ENCODE measurements at regions not wholly inside any gene's neighbourhood (a gene's known extent, or its start where the extent isn't known, plus 50 kb on each side); places are given as distances from the start of the nearest gene placed in this dataset.

DNA sequence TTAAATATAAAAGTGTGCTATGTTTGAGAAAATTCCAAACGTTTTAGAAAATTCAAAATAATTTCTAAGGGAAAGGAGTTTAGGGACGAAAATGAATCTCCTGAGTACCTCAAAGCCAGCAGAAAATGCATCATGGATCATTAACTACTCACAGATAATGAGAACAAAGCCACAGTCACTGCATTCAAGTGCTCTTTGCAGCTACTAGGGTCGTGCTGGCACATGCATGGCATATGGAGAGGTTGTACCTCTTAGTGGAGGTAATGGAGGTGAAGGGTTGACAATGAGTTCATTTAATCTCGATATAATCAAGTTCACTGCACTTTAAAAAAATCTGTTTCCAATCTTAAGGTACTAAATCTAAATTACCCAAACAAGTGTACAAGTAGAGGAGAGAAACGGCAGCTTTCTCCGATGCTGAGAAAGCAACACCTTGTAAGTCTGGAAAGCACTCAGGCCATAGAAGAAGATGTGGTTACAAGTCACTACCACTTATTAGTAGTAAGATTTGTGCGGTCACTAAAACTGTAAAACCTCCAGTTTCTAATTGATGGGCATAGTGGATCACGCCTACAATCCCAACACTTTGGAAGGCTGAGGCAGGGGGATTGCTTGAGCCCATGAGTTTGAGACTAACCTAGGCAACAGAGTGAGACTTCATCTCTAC is 261.1 kb upstream of the ANO3 start:
- DNase-seq (ENCODE audit: low read depth): no peak
- no peak overlapping the region for H3K4me3 ChIP-seq (ENCODE audit: control insufficient read depth, low read depth, low read length)
- TF ChIP-seq, protein P1, sequence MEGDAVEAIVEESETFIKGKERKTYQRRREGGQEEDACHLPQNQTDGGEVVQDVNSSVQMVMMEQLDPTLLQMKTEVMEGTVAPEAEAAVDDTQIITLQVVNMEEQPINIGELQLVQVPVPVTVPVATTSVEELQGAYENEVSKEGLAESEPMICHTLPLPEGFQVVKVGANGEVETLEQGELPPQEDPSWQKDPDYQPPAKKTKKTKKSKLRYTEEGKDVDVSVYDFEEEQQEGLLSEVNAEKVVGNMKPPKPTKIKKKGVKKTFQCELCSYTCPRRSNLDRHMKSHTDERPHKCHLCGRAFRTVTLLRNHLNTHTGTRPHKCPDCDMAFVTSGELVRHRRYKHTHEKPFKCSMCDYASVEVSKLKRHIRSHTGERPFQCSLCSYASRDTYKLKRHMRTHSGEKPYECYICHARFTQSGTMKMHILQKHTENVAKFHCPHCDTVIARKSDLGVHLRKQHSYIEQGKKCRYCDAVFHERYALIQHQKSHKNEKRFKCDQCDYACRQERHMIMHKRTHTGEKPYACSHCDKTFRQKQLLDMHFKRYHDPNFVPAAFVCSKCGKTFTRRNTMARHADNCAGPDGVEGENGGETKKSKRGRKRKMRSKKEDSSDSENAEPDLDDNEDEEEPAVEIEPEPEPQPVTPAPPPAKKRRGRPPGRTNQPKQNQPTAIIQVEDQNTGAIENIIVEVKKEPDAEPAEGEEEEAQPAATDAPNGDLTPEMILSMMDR (IDR thresholded peaks at IDR 0.05; ENCODE audit: control insufficient read depth, insufficient read depth, low read depth, low read length, missing control alignments): no peak

- TF ChIP-seq, protein P1 (IDR thresholded peaks at IDR 0.05; ENCODE audit: control insufficient read depth, insufficient read depth, low read depth, low read length, missing control alignments): no peak
- no peak for DNase-seq (ENCODE audit: low read depth)
Measured at GRCh38 chr11:26072614-26073153, 259.2 kb upstream of the ANO3 start.

DNA sequence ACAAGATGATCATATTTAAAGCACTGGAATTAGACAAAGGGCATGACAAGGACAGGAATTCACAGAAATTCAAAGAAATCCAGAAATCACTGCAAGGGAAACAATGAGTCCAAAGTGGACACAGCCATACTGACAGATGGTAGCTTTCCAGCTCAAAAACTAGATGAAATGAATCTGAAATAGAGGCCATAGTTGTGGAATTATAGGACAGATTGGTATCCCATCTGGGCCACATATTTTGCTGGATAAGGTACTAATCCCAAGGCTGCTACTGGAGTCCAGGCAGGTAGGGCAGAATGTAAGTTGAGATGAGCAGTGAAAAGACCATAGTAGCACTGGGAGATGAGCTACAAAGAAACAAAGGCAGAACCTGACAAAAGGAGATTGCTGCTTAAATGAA is 258.3 kb upstream of the ANO3 start:
- H3K4me3 ChIP-seq (ENCODE audit: control insufficient read depth, low read depth, low read length): no peak overlapping the region
- no peak for DNase-seq (ENCODE audit: low read depth)
- TF ChIP-seq, protein P1 (IDR thresholded peaks at IDR 0.05; ENCODE audit: control insufficient read depth, insufficient read depth, low read depth, low read length, missing control alignments): no peak

More at GRCh38 chr11:26072614-26073153, 259.2 kb upstream of the ANO3 start:
- no peak overlapping the region for H3K4me3 ChIP-seq (ENCODE audit: control insufficient read depth, low read depth, low read length)

- no peak overlapping the region for H3K4me3 ChIP-seq (ENCODE audit: control insufficient read depth, low read depth, low read length)
- TF ChIP-seq, protein P1 (IDR thresholded peaks at IDR 0.05; ENCODE audit: control insufficient read depth, insufficient read depth, low read depth, low read length, missing control alignments): no peak
- no peak for DNase-seq (ENCODE audit: low read depth)
Measured at GRCh38 chr11:26076233-26076990, 255.5 kb upstream of the ANO3 start.

GRCh38 chr11:26078231-26078821 is 253.6 kb upstream of the ANO3 start:
- no peak overlapping the region for H3K4me3 ChIP-seq (ENCODE audit: control insufficient read depth, low read depth, low read length)
- no peak for DNase-seq (ENCODE audit: low read depth)
- TF ChIP-seq, protein P1 (IDR thresholded peaks at IDR 0.05; ENCODE audit: control insufficient read depth, insufficient read depth, low read depth, low read length, missing control alignments): no peak

DNA sequence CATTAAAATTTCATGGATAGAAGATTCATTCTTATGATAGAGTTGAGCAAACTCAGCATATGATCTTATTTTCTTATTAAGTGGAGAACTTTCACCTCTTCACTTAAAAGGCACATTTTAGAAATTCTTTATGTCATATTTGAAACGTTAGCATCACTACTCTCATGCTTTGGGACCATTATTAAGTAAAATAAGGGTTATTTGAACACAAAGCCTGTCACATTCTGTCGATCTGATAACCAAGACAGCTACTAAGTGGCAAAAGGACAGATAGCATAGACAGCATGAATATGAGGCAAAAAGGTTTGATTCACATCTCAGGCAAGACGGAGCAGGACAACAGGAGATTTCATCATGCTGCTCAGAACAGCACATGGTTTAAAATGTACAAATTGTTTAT is 247.6 kb upstream of the ANO3 start:
- TF ChIP-seq, protein P1 (IDR thresholded peaks at IDR 0.05; ENCODE audit: control insufficient read depth, insufficient read depth, low read depth, low read length, missing control alignments): no peak
- no peak for DNase-seq (ENCODE audit: low read depth)
- H3K4me3 ChIP-seq (ENCODE audit: control insufficient read depth, low read depth, low read length): no peak overlapping the region

Measured in AG09309 (cell line).